OCI-LY7 (cell line): ENCODE measurements at regions not wholly inside any gene's neighbourhood (a gene's known extent, or its start where the extent isn't known, plus 50 kb on each side); places are given as distances from the start of the nearest gene placed in this dataset.

Source experiments
- BruUV-seq: library from RNA; stranded (reverse); fragments of 400-500 nt; replicated peaks from 2 replicates; lab custom pipeline; 2021; lab: Mats Ljungman, UMichigan
- CTCF ChIA-PET: fragments of 300-600 bp; sonication (Branson Sonifier 250); formaldehyde crosslinking; loops from one replicate; lab custom pipeline; 2022; ENCODE audit warnings: antibody characterized with exemption; ENCODE audit not compliant: unreplicated experiment; lab: Charles Lee
- POLR2A ChIA-PET: fragments of 300-600 bp; sonication (Branson Sonifier 250); formaldehyde crosslinking; loops from one replicate; lab custom pipeline; 2022; ENCODE audit warnings: antibody characterized with exemption; lab: Charles Lee
- DNase-seq: peaks from one replicate; pipeline ENCODE4 v3.0.0-alpha.2; 2015; ENCODE audit warnings: low spot score
- H2AFZ ChIP-seq: fragments of 200-600 bp; sonication (generic), shearing (Covaris generic); 2 replicates; pipeline ENCODE4 v1.6.1; 2014; ENCODE audit warnings: mild to moderate bottlenecking, antibody characterized with exemption, low read length, moderate library complexity
- H3K27ac ChIP-seq: fragments of 200-600 bp; sonication (generic); 2 replicates; pipeline ENCODE4 v1.5.1; 2014; ENCODE audit warnings: mixed run types, low read depth, mild to moderate bottlenecking, moderate library complexity, low read length, inconsistent platforms; ENCODE audit not compliant: poor library complexity, severe bottlenecking
- H3K36me3 ChIP-seq: fragments of 200-600 bp; sonication (generic); 2 replicates; pipeline ENCODE4 v1.6.1; 2014; ENCODE audit warnings: mild to moderate bottlenecking, antibody characterized with exemption, low read length, moderate library complexity, mixed read lengths; ENCODE audit not compliant: insufficient read depth
- H3K4me1 ChIP-seq: fragments of 200-600 bp; sonication (generic); 2 replicates; pipeline ENCODE4 v1.5.1; 2014; ENCODE audit warnings: mild to moderate bottlenecking, low read length; ENCODE audit not compliant: insufficient read depth, poor library complexity, severe bottlenecking
- H3K4me2 ChIP-seq: fragments of 200-600 bp; sonication (generic); 2 replicates; pipeline ENCODE4 v1.6.1; 2014; ENCODE audit warnings: mild to moderate bottlenecking, low read length
- H3K4me3 ChIP-seq: fragments of 200-600 bp; sonication (generic); 2 replicates; pipeline ENCODE4 v1.5.1; 2014; ENCODE audit warnings: mild to moderate bottlenecking, low read depth, low read length; ENCODE audit not compliant: poor library complexity, severe bottlenecking
- H3K79me2 ChIP-seq: fragments of 200-600 bp; sonication (generic); 2 replicates; pipeline ENCODE4 v1.6.1; 2016; ENCODE audit warnings: low read depth, mild to moderate bottlenecking, low read length, moderate library complexity, mixed read lengths; ENCODE audit not compliant: insufficient read depth
- H3K9me2 ChIP-seq: fragments of 200-600 bp; sonication (generic); 2 replicates; pipeline ENCODE4 v1.6.1; 2016; ENCODE audit warnings: mild to moderate bottlenecking, low read length, mixed read lengths; ENCODE audit not compliant: insufficient read depth
- H3K9me3 ChIP-seq: fragments of 200-600 bp; sonication (generic); 2 replicates; pipeline ENCODE4 v1.6.1; 2014; ENCODE audit warnings: mild to moderate bottlenecking, mixed run types, low read length, mixed read lengths
- H4K20me1 ChIP-seq: fragments of 200-600 bp; sonication (generic); 2 replicates; pipeline ENCODE4 v1.6.1; 2014; ENCODE audit warnings: mild to moderate bottlenecking, antibody characterized with exemption, low read length, moderate library complexity, mixed read lengths; ENCODE audit not compliant: insufficient read depth
- EZH2phosphoT487 ChIP-seq: fragments of 200-600 bp; sonication (generic); IDR thresholded peaks from 2 replicates; pipeline ENCODE4 v1.6.1; 2018; ENCODE audit warnings: low read depth, borderline replicate concordance, mild to moderate bottlenecking, mixed run types, antibody characterized with exemption, low read length, moderate library complexity, mixed read lengths
- intact Hi-C: fragments of 100-400 bp; cut with micrococcal nuclease; formaldehyde crosslinking; loops from one replicate; pipeline ENCODE4 v1.10.0; 2022; ENCODE audit not compliant: unreplicated experiment
- TF ChIP-seq, protein P1 (sequence below): fragments of 200-600 bp; sonication (generic); conservative IDR thresholded peaks from 2 replicates; pipeline ENCODE4 v1.5.1; 2014; ENCODE audit warnings: mild to moderate bottlenecking, antibody characterized with exemption, low read length, moderate library complexity, mixed read lengths

DNA sequence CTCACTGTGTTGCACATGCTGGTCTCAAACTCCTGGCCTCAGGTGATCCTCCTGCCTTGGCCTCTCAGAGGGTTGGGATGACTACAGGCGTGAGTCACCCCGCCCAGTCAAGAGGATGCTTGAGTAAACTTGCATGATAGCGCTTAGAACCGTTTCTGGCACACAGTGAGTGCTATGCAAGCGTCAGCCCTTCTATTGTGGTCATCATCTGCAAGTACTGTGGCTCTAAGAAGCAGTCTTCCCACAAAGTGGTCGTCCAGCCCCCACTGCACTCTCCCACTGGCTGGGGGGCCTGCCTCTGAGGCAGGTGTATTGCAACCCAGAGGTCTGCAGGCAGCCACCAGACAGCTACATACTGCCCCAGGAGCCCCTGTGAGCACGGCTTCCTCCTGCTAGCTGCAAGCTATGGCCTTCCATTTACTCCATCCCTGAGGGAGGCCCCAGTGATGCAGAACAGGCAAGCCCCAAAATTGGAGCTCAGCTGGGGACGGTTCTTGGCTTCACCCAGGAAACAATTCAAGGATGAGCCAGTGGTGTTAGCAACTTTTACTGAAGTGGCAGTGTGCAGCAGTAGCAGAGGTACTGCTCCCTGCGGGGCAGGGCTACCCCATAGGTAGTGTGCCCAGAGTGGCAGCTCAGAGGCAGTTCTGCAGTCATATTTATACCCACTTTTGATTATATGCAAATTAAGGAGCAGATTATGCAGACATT is 95.4 kb downstream of the LSM3 start:
- Histone ChIP-seq H3K27ac (no peak overlapping the region), H3K36me3 (no peaks in the 10 kb centered on the region), H3K4me3 (no peak overlapping the region), H3K9me2 (no peaks in the 10 kb centered on the region), H2AFZ (no peak overlapping the region), H3K4me2 (no peak overlapping the region), H3K4me1 (peaks cover 16% of the 10 kb centered on the region), H3K79me2 (no peaks in the 10 kb centered on the region), H4K20me1 (no peaks in the 10 kb centered on the region), H3K9me3 (no peaks in the 10 kb centered on the region)
- CTCF ChIA-PET: no interaction called here
- BruUV-seq: no TSS peak
- intact Hi-C loops: no loop called here
- TF ChIP-seq, protein P1, sequence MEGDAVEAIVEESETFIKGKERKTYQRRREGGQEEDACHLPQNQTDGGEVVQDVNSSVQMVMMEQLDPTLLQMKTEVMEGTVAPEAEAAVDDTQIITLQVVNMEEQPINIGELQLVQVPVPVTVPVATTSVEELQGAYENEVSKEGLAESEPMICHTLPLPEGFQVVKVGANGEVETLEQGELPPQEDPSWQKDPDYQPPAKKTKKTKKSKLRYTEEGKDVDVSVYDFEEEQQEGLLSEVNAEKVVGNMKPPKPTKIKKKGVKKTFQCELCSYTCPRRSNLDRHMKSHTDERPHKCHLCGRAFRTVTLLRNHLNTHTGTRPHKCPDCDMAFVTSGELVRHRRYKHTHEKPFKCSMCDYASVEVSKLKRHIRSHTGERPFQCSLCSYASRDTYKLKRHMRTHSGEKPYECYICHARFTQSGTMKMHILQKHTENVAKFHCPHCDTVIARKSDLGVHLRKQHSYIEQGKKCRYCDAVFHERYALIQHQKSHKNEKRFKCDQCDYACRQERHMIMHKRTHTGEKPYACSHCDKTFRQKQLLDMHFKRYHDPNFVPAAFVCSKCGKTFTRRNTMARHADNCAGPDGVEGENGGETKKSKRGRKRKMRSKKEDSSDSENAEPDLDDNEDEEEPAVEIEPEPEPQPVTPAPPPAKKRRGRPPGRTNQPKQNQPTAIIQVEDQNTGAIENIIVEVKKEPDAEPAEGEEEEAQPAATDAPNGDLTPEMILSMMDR: no peak
- TF ChIP-seq EZH2phosphoT487: no peak
- DNase-seq: no peak
- POLR2A ChIA-PET: interaction anchor here (0.5 kb wide), 1 partner anchor 1704 kb away, joined by 5 read pairs; no protein-coding TSS in a partner anchor

DNA sequence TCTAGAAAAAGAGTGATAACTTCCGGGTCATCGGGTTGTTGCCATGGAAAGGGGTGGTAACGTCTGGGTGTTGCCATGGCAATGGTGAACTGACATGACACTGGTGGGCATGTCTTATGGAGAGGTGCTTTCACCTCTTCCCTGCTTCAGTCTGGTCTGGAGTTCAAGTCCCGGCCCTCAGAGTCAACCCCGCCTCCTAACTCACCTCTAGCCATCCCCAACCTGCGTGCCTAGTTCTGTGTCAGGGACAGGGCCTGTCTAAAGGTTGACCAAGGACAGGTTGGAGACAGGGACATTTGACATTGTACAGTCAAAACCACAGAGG is 96.0 kb downstream of the LSM3 start:
- Histone ChIP-seq H3K4me2 (no peak overlapping the region), H3K4me1 (peaks cover 16% of the 10 kb centered on the region), H3K36me3 (no peaks in the 10 kb centered on the region), H3K27ac (no peak overlapping the region), H3K9me3 (no peaks in the 10 kb centered on the region), H3K79me2 (no peaks in the 10 kb centered on the region), H3K9me2 (no peaks in the 10 kb centered on the region), H4K20me1 (no peaks in the 10 kb centered on the region), H2AFZ (no peak overlapping the region), H3K4me3 (no peak overlapping the region)
- TF ChIP-seq, protein P1: no peak
- no peak for TF ChIP-seq EZH2phosphoT487
- BruUV-seq: no TSS peak
- intact Hi-C loops: no loop called here
- peak; percentile 28 for DNase-seq
- CTCF ChIA-PET: no interaction called here
- POLR2A ChIA-PET: interaction anchor here (0.5 kb wide), 1 partner anchor 1704 kb away, joined by 5 read pairs; no protein-coding TSS in a partner anchor
